Fibroblast of lung (primary cell): ENCODE measurements at regions not wholly inside any gene's neighbourhood (a gene's known extent, or its start where the extent isn't known, plus 50 kb on each side); places are given as distances from the start of the nearest gene placed in this dataset.
"Not testable (repeated sequence)": the region's sequence is repeated elsewhere in the genome, so short reads cannot be mapped to it uniquely, and the experiment has no call there.

Experiments
- DNase-seq, 2 donors: peaks; one replicate each; pipeline versions ENCODE4 v3.0.0 to v3.0.0-alpha.2; 2010; ENCODE audit warnings: low read depth in 2 of 2
- H2AFZ ChIP-seq: 2 replicates; pipeline ENCODE4 v1.5.1; 2012; ENCODE audit warnings: low read length, control low read depth, inconsistent platforms
- H3K27ac ChIP-seq: 2 replicates; pipeline ENCODE4 v1.5.1; 2011; ENCODE audit warnings: low read length, control low read depth; ENCODE audit not compliant: insufficient read depth
- H3K27me3 ChIP-seq: 2 replicates; pipeline ENCODE4 v1.5.1; 2011; ENCODE audit warnings: mild to moderate bottlenecking, low read length; ENCODE audit not compliant: control insufficient read depth, insufficient read depth
- H3K36me3 ChIP-seq: 2 replicates; pipeline ENCODE4 v1.5.1; 2011; ENCODE audit warnings: low read length; ENCODE audit not compliant: control insufficient read depth, insufficient read depth
- H3K4me1 ChIP-seq: 2 replicates; pipeline ENCODE4 v1.5.1; 2011; ENCODE audit warnings: low read length; ENCODE audit not compliant: control insufficient read depth, insufficient read depth; ENCODE audit errors: extremely low read depth
- H3K4me2 ChIP-seq: 2 replicates; pipeline ENCODE4 v1.5.1; 2011; ENCODE audit warnings: low read length, control low read depth; ENCODE audit not compliant: insufficient read depth; ENCODE audit errors: extremely low read depth
- H3K4me3 ChIP-seq, 4 experiments: fragments of 200-600 bp in 1 of 4; sonication (generic) in 1 of 4; replicated peaks in 1 of 4; 2 replicates each; pipeline ENCODE4 v1.5.1; 2011 to 2016; ENCODE audit warnings: low read length in 4 of 4, low read depth in 3 of 4, mild to moderate bottlenecking in 3 of 4, control low read depth in 2 of 4, inconsistent platforms in 1 of 4, mixed read lengths in 1 of 4; ENCODE audit not compliant: insufficient read depth in 1 of 4; ENCODE audit errors: control extremely low read depth in 1 of 4
- H3K79me2 ChIP-seq: 2 replicates; pipeline ENCODE4 v1.5.1; 2012; ENCODE audit warnings: mild to moderate bottlenecking, low read length, inconsistent platforms; ENCODE audit not compliant: control insufficient read depth, insufficient read depth
- H3K9ac ChIP-seq: 2 replicates; pipeline ENCODE4 v1.5.1; 2011; ENCODE audit warnings: mild to moderate bottlenecking, low read length, control low read depth; ENCODE audit not compliant: insufficient read depth
- H3K9me3 ChIP-seq: 2 replicates; pipeline ENCODE4 v1.5.1; 2012; ENCODE audit warnings: low read depth, low read length; ENCODE audit not compliant: control insufficient read depth, insufficient read depth
- H4K20me1 ChIP-seq: 2 replicates; pipeline ENCODE4 v1.5.1; 2011; ENCODE audit warnings: low read length; ENCODE audit not compliant: control insufficient read depth, insufficient read depth; ENCODE audit errors: extremely low read depth
- CTCF ChIP-seq, 2 donors: IDR thresholded peaks in 1 of 2; conservative IDR thresholded peaks in 1 of 2; 1 replicate in 1 of 2; 2 replicates in 1 of 2; pipeline ENCODE4 v1.5.1; 2011 to 2012; ENCODE audit warnings: low read length in 2 of 2, control low read depth in 1 of 2, inconsistent platforms in 1 of 2, low read depth in 1 of 2, mild to moderate bottlenecking in 1 of 2
- EZH2 ChIP-seq: IDR thresholded peaks from 2 replicates; pipeline ENCODE4 v1.5.1; 2012; ENCODE audit warnings: low read length, control low read depth, mild to moderate bottlenecking; ENCODE audit errors: missing control alignments

GRCh38 chr9:85321561-85321960, 420.2 kb downstream of the AGTPBP1 start:
- Histone ChIP-seq H3K27me3 (no peaks in the 10 kb centered on the region), H3K79me2 (no peaks in the 10 kb centered on the region), H3K4me2 (no peak overlapping the region), H3K36me3 (no peaks in the 10 kb centered on the region), H4K20me1 (no peaks in the 10 kb centered on the region), H3K9me3 (no peaks in the 10 kb centered on the region), H3K27ac (no peak overlapping the region), H3K4me1 (no peaks in the 10 kb centered on the region), H3K4me3 (no peak overlapping the region), H2AFZ (no peak overlapping the region), H3K9ac (no peak overlapping the region)
- TF ChIP-seq CTCF (conservative IDR thresholded peaks at IDR 0.05 in 1 of 2, IDR thresholded peaks at IDR 0.05 in 1 of 2; ENCODE audit: low read depth in 1 of 2, low read length in 2 of 2): no peak
- TF ChIP-seq EZH2: no peak
- DNase-seq: no peak

GRCh38 chr9:85319936-85320656, 421.7 kb downstream of the AGTPBP1 start:
- Histone ChIP-seq H4K20me1 (no peaks in the 10 kb centered on the region), H3K9me3 (no peaks in the 10 kb centered on the region), H3K27ac (no peak overlapping the region), H3K27me3 (no peaks in the 10 kb centered on the region), H3K36me3 (no peaks in the 10 kb centered on the region), H3K9ac (no peak overlapping the region), H3K79me2 (no peaks in the 10 kb centered on the region), H2AFZ (no peak overlapping the region), H3K4me1 (no peaks in the 10 kb centered on the region), H3K4me2 (no peak overlapping the region), H3K4me3 (no peak overlapping the region)
- TF ChIP-seq EZH2 (no peak), CTCF (conservative IDR thresholded peaks at IDR 0.05 in 1 of 2, IDR thresholded peaks at IDR 0.05 in 1 of 2; ENCODE audit: low read depth in 1 of 2, low read length in 2 of 2) (no peak)
- no peak for DNase-seq

- H3K9me3 ChIP-seq, H3K36me3 ChIP-seq, H3K4me1 ChIP-seq: not testable (repeated sequence)
Measured at GRCh38 chr9:85315535-85315934, 426.2 kb downstream of the AGTPBP1 start.

More at GRCh38 chr9:85315535-85315934, 426.2 kb downstream of the AGTPBP1 start:
- not testable (repeated sequence) for H3K9ac ChIP-seq, H3K27ac ChIP-seq, H3K4me2 ChIP-seq, H2AFZ ChIP-seq, H3K27me3 ChIP-seq, H3K4me3 ChIP-seq, H3K79me2 ChIP-seq, H4K20me1 ChIP-seq, DNase-seq
